NCI-H2107 (cell line): ENCODE measurements at regions not wholly inside any gene's neighbourhood (a gene's known extent, or its start where the extent isn't known, plus 50 kb on each side); places are given as distances from the start of the nearest gene placed in this dataset.

Source experiments
- DNase-seq: peaks from one replicate; lab custom pipeline; 2025; lab: John Stamatoyannopoulos, UW

DNA sequence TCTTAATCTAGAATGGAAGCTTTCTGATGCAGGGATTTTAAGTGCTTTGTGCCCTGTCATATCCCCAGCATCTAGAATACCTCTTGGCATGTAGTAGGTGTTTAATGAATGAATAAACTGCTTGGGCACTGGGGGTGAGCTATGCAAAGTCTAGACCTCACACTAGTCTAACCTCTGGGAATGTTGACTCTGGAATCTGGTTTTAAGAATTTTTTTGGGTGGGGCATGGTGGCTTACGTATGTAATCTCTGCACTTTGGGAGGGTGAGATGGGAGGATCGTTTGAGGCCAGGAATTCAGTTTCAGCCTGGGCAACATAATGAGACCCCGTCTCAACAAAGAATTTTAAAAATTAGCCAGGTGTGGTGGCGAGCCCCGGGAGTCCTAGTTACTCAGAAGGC is 146.3 kb upstream of the RGMA start:
- no peak for DNase-seq

DNA sequence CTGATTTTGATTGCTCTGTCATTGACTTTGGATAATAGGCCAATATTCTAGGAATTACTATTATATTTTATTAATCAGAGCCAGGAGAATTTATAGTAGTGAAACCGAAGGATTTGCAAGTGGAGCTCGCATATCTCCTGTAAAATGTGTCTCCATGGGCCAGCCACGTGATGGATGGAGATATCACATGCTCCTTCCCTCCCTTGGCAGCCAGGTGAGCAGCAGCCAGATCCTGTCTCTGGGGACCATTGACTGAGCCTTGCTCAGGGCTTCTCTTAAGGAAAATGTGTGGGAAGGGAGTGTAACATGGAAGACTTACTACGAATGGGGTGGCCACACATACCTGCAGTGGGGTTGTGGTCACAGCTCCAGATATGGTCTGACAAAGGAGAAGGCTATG is 144.7 kb upstream of the RGMA start:
- DNase-seq: no peak

- no peak for DNase-seq
Observed at GRCh38 chr15:93232845-93233244, 143.8 kb upstream of the RGMA start.

DNA sequence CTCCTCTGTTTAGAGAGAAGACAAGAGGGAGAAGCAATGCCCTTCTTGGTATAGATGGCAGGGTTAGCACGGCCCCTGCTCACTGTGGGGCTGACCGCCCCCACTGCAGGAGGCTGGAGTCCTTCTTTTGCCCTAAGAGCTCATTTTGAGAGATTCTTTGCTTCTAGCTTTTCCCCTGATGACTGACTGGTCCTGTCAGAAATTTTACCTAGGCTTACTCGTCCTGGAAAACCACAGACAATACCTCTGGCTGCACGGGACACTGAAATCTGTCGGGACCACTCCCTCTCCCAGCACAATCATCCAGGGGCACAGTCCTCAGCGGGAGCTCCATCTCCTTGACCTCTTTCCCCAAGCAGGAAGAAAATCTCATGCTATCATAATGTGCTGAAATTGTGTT is 143.0 kb upstream of the RGMA start:
- DNase-seq: no peak

DNA sequence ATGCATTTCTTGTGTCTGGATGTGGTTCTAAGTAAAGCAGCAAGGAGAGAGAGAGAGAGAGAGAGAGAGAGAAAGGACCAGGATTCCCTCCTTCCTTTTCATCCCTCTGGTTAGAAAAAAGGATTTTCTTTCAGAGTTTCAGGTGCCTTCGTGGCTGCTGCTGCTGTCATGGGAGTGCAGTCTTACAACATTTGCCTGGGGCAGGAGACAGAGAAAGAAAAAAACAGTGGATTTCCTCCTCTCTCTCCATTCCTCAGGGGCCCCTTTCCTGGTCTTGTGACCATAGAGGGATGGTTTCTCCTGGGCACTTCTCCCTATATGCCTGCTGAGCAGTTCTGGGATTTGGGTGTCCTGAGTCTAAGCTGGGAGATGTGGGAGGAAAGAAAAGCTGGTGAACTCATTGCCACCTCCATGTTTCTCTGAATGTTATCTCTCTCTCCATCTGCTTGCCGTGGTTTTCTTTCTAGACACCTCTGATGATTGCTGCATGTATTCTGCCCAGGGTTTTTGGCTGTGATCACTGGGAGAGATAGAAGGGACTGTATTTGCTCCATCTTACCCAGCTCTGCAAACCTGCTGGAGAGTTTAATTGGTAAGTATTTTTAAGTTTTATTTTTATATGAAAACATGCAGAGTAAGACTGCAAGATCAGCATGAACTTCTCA is 142.4 kb upstream of the RGMA start:
- DNase-seq: no peak

GRCh38 chr15:93228546-93228945 is 139.5 kb upstream of the RGMA start:
- DNase-seq: no peak

- no peak for DNase-seq
Observed at GRCh38 chr15:93223803-93224202, 134.8 kb upstream of the RGMA start.

- DNase-seq: no peak
Observed at GRCh38 chr15:93221759-93222158, 132.7 kb upstream of the RGMA start.

DNA sequence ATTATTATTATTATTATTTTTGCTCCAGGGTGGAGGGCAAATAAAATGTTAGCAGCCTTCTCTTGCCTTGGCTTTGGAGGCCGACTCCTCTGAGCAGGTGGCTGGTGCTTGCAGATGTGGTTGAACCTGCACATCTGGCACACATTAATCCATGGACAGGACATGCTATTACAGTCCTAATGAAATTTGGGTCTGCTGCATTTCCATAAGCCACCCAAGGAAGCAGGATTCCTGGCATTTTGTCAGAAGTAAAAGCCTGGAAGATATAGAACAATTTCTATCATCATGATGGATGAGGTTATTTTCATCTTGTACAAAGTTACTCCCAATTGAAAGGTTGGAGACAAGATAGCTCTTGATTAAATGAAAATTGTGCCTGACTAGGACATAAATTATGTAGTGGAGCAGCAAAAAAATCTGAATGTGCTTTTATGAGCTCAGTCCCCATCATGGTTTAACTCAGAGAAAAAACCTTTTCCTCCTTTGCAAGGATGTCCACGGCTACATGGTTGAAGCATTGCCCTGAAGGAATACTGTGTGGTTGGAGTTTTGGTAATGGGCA is 130.9 kb upstream of the RGMA start:
- DNase-seq: no peak

DNA sequence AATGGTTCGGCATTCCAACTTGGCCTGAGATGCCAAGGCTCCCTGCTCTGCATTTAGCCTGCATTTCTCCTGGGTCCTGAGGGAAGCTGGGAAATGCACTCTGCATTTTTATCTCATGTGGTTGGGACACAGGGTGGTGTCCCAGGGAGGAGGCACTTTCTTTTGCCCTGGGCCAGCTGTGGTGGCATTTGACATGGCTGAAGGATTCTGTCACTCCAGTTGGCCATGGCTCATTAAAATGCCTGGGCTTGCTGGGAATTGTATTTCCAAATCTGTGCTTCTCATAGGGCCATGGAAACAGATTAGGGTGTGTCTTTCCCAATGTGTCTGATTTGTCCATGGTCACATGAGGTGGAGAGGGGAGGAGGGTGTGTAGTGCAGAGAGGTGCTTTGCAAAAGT is 128.3 kb upstream of the RGMA start:
- no peak for DNase-seq

DNA sequence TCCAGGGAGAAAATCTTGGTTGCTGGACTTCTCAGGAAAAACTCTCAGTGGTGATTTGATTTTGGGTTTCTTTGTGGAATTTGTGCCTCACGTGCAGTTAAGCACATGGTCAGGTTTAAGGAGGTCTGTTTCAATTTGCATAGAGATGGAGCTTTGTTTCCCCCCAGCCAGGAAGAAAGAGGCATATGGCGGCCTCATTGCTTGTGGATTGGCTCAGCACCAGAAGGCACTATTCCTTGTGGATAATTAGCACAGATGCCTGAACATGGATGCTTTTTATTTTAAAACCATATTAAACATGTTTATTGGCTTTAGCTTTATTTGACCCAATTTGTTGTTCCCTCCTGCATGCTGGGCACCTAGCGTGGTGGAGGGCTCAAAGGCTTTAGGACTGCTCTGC is 125.1 kb upstream of the RGMA start:
- DNase-seq: no peak

GRCh38 chr15:93213281-93213680 is 124.3 kb upstream of the RGMA start:
- DNase-seq: no peak

GRCh38 chr15:93212578-93212977 is 123.6 kb upstream of the RGMA start:
- no peak for DNase-seq

DNA sequence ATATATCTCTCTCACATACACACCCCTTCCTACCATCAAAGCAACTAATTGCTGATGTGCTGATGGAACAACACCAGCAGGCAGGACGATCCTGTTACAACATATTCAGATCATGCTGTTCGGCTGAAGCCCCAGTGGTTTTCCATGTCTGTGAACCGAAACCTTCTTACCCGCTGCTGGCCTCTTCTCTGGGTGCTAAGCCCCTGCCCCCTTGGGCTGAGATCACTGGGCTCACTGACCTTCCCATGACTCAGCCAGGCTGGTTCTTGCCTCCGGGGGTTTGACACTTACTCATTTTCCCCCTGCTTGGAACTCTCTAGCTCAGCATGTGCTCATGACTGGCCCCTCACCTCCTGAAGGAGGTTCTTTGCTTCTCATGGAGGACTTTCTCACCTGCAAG is 122.0 kb upstream of the RGMA start:
- no peak for DNase-seq

- DNase-seq: no peak
Observed at GRCh38 chr15:93209690-93210445, 120.9 kb upstream of the RGMA start.

DNA sequence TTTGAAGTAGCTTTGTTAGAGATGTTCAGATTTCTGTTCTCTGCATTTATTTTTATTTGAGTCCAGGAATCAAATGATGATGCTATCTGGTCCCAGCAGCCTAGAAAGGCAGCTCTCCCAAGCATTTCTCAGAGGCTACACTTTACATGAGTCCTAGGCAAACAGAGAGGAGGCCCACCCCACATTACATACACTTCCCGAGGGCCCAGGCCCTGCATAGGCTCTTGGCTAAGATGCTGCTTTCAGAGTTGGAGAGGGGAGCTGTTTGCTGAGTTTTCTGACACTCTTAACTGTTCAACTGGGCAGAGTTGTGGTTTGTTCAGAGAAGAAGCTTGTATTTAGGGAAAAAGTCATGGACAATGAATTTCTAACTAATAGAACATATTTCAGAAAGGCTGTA is 117.9 kb upstream of the RGMA start:
- DNase-seq: no peak

GRCh38 chr15:93205413-93205812 is 116.4 kb upstream of the RGMA start:
- DNase-seq: no peak

DNA sequence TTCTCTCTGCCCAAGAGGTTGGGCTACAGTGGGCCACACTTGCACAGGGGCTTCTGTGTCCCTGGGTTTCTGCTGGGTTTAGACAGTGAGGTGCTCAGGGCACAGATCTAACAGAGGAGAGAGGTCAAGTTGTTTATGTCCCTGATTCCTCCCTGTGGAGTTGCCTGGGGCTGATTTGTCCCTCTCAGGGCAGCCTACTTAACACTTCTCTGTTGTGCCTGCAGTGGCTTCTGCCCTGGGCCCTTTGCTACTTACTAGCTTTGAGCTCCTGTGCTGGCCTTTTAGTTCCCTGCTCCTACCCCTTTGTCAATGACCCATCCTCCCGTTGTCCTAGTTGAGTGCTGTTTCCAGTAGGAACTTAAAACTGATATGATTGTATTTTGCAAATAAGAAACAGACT is 114.0 kb upstream of the RGMA start:
- DNase-seq: no peak

- DNase-seq: no peak
Observed at GRCh38 chr15:93202405-93202804, 113.4 kb upstream of the RGMA start.

- DNase-seq: no peak
Observed at GRCh38 chr15:93201940-93202339, 112.9 kb upstream of the RGMA start.

GRCh38 chr15:93200837-93201226 is 111.8 kb upstream of the RGMA start:
- no peak for DNase-seq

- no peak for DNase-seq
Observed at GRCh38 chr15:93200081-93200836, 111.2 kb upstream of the RGMA start.

GRCh38 chr15:93196135-93196670 is 107.2 kb upstream of the RGMA start:
- no peak for DNase-seq
